Fibroblast of skin of right biceps (primary cell): ENCODE measurements at regions not wholly inside any gene's neighbourhood (a gene's known extent, or its start where the extent isn't known, plus 50 kb on each side); places are given as distances from the start of the nearest gene placed in this dataset.

Source experiments
- DNase-seq: peaks from one replicate; pipeline ENCODE4 v3.0.0-alpha.2; 2013

DNA sequence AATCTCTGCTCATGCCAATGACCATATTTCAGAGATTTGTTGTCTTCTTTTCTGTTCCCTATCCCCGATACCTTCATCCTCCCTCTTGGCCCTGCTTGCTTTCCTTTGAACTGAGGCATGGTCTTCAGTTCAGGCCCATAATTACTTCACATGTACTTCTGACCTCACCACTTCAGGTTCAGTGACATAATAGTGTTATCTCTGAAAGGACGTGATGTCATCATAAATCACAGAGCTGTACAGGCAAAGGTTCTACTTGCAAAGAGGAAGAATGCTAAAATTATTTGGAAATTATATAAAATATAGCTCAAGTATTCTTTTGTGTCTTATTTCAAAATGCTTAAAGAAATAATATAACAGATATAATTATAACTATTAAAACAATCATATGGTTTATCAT lies 230.3 kb upstream of the ESRRG start:
- no peak for DNase-seq

- no peak for DNase-seq
These were observed 229.6 kb upstream of the ESRRG start for GRCh38 chr1:216952864-216953263.

- no peak for DNase-seq
These were observed 222.4 kb upstream of the ESRRG start for GRCh38 chr1:216945538-216946080.

- no peak for DNase-seq
These were observed 221.8 kb upstream of the ESRRG start for GRCh38 chr1:216944864-216945510.

DNA sequence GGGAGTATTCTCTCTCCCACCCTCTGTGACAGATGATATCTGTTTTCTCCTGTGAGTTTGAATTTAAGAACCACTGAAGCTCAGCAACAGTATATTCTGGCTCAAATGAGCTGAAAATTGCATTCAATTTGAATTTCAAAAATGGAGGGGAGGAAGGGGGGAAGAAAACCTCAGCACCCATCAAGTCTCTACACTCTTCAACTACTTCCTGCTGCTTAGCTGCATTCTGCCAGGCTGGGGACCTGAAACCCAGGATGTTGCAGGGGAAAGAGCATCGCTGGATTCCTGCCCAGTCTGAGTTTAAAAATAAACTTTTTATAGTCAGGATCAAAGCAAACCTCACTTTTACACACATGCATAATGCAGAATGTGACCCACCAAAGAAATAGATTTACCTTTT lies 214.3 kb upstream of the ESRRG start:
- no peak for DNase-seq

GRCh38 chr1:216936779-216937178 lies 213.6 kb upstream of the ESRRG start:
- no peak for DNase-seq

DNA sequence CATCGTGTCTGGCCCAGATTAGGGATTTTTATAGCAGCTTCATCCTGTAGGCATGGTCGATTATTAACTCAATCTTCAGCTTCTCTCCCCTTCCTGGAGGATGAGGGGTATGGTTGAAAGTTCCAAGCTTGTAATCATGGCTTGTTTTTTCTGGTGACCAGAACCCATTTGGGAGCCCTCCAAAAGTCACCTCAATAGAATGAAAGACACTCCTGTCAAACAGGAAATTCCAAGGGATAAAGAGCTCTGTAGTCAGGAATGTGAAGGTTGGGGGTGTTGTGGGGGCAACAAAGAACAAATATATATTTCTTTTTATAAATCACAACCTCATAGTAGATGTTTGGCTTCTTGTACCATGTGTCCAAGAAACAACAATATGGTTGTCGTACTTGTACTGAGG lies 212.7 kb upstream of the ESRRG start:
- no peak for DNase-seq

- no peak for DNase-seq
These were observed 209.2 kb upstream of the ESRRG start for GRCh38 chr1:216932424-216932823.

DNA sequence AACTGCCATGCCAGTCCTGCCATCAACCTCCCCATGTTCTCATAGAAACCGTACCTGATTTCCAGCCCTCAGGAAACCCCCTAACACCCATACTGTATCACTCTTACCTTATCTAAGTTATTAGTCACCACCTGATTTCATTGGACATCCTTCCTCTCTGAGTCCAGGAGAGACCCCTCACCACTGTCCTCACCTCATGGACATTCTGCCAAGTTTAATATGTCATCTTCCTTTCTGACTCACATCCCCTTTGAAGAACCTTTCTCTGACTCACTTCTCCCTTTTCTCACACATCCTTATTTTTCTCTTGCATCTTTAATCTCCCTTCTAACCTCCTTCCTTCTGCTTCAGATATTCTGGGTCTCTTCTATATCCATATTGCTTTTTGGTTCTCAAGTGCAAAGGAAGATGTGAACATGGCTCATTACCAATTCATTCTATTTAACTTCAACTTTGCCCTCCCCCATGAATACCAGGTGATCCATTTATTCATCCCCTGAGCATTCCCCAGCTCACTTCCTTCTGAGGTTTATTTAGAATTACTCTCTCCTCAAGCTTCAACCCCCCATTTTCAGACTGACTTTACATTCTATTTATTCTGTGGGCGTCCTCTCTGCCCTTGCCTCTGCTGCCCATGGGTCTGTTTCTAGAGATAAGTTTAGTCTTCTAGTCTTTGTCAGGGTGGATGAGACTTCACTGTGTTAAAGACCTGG lies 206.8 kb upstream of the ESRRG start:
- DNase-seq, result peak; percentile 43

DNA sequence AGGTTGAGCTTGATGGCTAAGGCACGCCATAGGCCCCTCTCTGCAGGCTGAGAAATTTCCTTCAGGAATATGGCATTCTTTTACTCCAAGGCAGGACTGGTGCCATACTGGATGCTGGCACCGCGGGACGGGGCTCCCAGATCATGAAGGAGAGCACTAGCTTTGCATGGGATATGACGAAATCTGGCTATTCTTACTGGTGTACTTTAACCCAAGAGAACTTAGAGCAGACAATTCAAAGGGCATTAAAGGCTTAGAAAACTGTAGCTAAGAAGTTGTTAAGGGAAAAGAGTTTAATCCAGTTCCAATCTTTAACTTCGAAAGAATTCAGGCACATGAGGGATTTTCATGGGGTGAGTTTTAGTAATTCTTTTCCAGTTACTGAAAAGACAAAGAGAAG lies 204.4 kb upstream of the ESRRG start:
- DNase-seq, result no peak

DNA sequence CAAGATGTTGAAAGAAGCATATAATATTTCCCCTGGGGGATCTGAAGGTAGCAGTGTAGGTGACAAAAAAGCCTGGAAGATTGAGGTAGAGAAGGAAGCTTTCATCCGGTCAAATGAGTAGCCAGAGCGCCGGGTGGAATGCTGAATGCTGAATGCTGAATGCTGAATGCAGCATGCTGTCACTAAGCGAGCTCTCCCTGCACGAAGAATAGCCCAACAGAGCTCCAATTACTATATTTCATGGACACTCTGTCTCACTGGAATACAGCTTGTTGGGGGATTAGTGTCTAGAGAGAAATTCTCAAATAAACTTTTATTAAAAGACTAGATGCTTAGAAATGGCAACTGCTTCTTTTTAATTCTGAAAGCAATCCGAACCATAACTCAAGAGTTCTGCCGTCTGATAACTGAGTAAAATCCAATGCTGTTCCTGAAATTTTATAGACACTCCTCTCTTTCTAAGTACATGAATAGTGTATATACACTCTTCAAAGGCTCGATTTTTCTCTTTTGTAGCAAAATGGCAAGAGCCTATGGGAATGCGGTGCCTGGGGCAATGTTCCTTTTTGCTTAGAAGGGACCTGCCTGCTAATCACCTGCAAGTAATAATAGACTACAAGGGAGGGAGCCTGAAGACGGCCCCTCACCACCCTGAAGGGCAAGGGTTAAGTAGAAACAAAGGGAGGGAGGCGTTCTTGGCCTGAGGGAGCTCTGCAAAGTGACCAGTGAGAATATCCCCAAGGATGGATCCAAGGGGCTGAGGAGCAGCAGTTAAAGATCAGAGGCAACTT lies 203.7 kb upstream of the ESRRG start:
- no peak for DNase-seq

GRCh38 chr1:216925962-216926625 lies 202.9 kb upstream of the ESRRG start:
- DNase-seq, result no peak

- DNase-seq, result no peak
These were observed 201.5 kb upstream of the ESRRG start for GRCh38 chr1:216924732-216925131.

DNA sequence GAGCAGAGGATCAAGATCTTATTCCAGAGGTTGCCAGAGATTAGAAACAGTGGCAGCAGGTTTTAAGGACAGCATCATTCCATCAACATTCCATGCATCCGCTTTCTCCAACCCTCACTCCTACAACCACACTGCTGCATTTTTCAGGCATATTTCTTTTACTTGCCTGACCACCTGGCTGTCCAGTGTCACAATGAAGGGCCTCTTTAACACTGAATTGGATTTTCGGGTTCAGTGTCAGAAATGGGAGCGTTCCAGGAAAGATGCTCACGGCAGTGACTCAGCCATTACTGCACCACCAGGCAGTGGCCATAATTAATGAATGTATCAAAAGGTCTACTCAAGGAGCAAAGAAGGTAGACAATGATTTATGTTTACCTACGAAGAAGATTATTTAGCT lies 200.4 kb upstream of the ESRRG start:
- DNase-seq, result no peak

DNA sequence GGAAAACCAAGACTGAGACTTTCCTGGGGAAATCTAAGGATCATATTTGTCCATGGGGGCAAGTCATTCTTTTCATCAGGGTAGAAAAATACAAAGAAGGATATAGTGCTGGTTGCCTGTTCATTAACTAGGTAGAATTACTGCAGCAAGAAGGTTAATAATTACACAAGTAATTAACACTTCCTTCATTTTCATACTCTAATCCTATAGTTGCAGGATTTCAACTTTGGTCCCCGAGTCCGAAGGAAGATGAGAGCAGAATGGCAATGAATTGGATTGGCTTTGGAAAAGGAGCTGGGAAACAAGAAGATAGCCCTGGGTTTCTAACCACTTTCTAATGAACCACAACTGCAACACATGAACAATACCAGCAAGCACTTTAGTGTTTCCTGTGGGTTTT lies 199.2 kb upstream of the ESRRG start:
- no peak for DNase-seq

GRCh38 chr1:216921866-216922265 lies 198.6 kb upstream of the ESRRG start:
- no peak for DNase-seq

- no peak for DNase-seq
These were observed 196.1 kb upstream of the ESRRG start for GRCh38 chr1:216919060-216919970.

DNA sequence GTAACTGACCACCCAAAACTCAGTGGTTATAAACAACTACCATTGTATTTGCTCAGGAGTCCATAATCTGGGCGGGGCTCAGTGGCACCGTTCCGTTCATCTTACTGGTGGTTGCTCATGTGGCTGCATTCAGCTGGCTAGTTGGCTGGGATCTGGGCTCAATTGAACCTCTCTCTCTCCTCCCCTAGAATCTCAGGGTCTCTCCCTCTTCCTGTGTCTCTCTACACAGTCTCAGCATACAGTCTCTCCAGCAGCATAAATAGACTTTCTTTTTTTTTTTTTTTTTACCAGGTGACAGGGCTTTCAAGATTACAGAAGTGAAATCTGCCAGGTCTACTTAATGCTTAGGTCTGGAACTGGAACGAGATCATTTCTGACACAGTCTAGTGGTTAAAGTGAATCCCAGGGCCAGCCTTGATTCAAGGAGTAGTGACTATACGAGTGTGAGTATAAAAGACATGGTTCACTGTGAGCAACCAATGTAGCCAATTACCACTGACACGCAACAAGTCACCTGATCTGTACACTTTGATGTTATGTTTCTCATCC lies 193.7 kb upstream of the ESRRG start:
- no peak for DNase-seq

DNA sequence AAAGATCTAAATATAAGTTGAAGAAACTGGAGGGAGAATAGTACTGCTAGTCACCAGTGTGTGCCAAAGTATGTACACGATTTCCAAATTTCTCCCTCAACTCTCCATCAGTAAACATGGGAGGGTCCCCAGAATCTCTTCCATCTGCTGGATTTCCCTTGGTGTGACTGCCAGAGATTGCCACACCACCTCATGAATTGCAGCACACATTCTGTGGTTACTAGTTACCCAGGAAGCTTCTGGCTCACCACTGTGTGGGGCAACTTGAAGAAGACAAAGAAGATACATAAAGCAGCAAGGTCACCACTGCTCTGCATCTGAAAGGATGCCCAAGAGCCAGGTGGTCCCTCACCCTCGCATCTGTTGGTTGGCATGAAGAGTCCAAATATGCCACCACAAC lies 191.7 kb upstream of the ESRRG start:
- DNase-seq, result no peak

DNA sequence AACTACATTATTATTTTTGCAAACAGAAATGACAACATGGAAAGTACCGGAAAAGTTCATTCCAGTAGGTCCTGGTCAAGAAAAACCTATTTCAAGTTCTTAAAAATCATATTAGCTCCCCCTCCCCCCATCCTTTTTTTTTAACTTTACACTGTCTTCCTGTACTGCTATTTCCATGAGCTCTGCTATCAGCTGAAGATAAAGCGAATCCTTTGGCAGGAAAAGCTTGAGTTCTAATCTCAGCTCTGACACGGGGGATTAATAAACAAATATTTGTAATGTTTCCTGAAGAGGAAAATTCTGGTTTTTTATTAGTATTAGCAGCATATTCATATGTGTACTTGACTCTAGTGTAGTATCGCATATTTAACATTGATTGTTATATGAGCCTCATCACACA lies 190.7 kb upstream of the ESRRG start:
- no peak for DNase-seq

- no peak for DNase-seq
These were observed 187.0 kb upstream of the ESRRG start for GRCh38 chr1:216910081-216910840.
